SK-N-MC (cell line): ENCODE measurements at regions not wholly inside any gene's neighbourhood (a gene's known extent, or its start where the extent isn't known, plus 50 kb on each side); places are given as distances from the start of the nearest gene placed in this dataset.

ENCODE experiments used
- EZH2 ChIP-seq: fragments of 200-600 bp; sonication (generic); IDR thresholded peaks from one replicate; pipeline ENCODE4 v1.6.1; 2017; ENCODE audit warnings: antibody characterized with exemption
- FOXP2 ChIP-seq: optimal IDR thresholded peaks from 2 replicates; pipeline ENCODE3; 2011; ENCODE audit warnings: mild to moderate bottlenecking, moderate library complexity; ENCODE audit not compliant: insufficient read depth; ENCODE audit errors: extremely low read length, control extremely low read depth
- POLR2AphosphoS5 ChIP-seq: IDR thresholded peaks from 2 replicates; pipeline ENCODE4 v1.6.1; 2012; ENCODE audit warnings: mild to moderate bottlenecking, low read depth, low read length, borderline replicate concordance

DNA sequence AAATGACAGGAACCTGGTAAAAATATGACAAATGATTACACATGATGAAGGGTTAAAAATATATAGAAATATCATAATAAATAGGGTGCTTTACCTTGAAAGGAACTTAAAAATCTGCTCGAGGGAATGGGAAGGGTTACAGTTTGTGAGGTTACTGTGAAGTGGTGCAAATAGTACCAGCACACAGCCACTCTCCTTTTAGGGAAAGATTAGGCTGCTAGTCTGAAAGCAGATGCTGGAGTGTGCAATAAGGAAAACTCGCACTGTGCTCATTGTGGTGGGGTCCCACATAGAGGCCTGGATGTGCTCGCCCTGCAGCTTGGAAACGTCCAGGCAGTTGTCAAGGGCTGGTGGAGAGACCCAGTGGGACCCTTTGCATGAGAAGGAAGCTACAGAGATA, 145.9 kb upstream of the TBX20 start:
- TF ChIP-seq EZH2: no peak
- no peak for TF ChIP-seq FOXP2
- no peak for TF ChIP-seq POLR2AphosphoS5
